ENCODE measurements at regions not wholly inside any gene's neighbourhood (a gene's known extent, or its start where the extent isn't known, plus 50 kb on each side); places are given as distances from the start of the nearest gene placed in this dataset.

GRCh38 chr4:144411700-144412099 is 234.3 kb upstream of the HHIP start:
- no peak for TF ChIP-seq ATF3 (IDR thresholded peaks at IDR 0.05)
- no peak for TF ChIP-seq GABPA (IDR thresholded peaks at IDR 0.05 in 1 of 2, conservative IDR thresholded peaks at IDR 0.05 in 1 of 2)
- TF ChIP-seq YY1 (IDR thresholded peaks at IDR 0.05), result no peak
- TF ChIP-seq, protein P1, sequence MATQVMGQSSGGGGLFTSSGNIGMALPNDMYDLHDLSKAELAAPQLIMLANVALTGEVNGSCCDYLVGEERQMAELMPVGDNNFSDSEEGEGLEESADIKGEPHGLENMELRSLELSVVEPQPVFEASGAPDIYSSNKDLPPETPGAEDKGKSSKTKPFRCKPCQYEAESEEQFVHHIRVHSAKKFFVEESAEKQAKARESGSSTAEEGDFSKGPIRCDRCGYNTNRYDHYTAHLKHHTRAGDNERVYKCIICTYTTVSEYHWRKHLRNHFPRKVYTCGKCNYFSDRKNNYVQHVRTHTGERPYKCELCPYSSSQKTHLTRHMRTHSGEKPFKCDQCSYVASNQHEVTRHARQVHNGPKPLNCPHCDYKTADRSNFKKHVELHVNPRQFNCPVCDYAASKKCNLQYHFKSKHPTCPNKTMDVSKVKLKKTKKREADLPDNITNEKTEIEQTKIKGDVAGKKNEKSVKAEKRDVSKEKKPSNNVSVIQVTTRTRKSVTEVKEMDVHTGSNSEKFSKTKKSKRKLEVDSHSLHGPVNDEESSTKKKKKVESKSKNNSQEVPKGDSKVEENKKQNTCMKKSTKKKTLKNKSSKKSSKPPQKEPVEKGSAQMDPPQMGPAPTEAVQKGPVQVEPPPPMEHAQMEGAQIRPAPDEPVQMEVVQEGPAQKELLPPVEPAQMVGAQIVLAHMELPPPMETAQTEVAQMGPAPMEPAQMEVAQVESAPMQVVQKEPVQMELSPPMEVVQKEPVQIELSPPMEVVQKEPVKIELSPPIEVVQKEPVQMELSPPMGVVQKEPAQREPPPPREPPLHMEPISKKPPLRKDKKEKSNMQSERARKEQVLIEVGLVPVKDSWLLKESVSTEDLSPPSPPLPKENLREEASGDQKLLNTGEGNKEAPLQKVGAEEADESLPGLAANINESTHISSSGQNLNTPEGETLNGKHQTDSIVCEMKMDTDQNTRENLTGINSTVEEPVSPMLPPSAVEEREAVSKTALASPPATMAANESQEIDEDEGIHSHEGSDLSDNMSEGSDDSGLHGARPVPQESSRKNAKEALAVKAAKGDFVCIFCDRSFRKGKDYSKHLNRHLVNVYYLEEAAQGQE (IDR thresholded peaks at IDR 0.05), result no peak

Measured in liver (tissue), 2 donors.